GM12878 (cell line): ENCODE measurements at regions not wholly inside any gene's neighbourhood (a gene's known extent, or its start where the extent isn't known, plus 50 kb on each side); places are given as distances from the start of the nearest gene placed in this dataset.
A peak's percentile ranks its signal among the peaks of the same experiment; 100 is the strongest.

Experiments
- ATAC-seq: fragments of 200-7000 bp; cut with Tn5 transposase; 3 replicates; pipeline ENCODE4 v1.9.1; 2020; ENCODE audit warnings: mild to moderate bottlenecking, moderate library complexity
- BruUV-seq: library from RNA; stranded (reverse); fragments of 400-500 nt; replicated peaks from 2 replicates; lab custom pipeline; 2021; lab: Mats Ljungman, UMichigan
- CTCF ChIA-PET: fragments of 300-600 bp; sonication (Branson Sonifier 250); formaldehyde crosslinking; extraction: SDS; loops from one replicate; lab custom pipeline; 2021; ENCODE audit warnings: inconsistent platforms; lab: Yijun Ruan, JAX
- POLR2A ChIA-PET: fragments of 350-600 bp; formaldehyde crosslinking; extraction: SDS; loops from one replicate; lab custom pipeline; 2021; ENCODE audit warnings: inconsistent platforms; lab: Charles Lee
- RAD21 ChIA-PET: fragments of 300-600 bp; sonication (Branson Sonifier 250); formaldehyde crosslinking; loops from one replicate; lab custom pipeline; 2023; ENCODE audit warnings: antibody characterized with exemption; ENCODE audit not compliant: unreplicated experiment; lab: Charles Lee
- SMC1A ChIA-PET: fragments of 300-600 bp; sonication (Branson Sonifier 250); formaldehyde crosslinking; loops from one replicate; lab custom pipeline; 2023; ENCODE audit not compliant: unreplicated experiment, uncharacterized antibody; lab: Charles Lee
- DNase-seq: peaks from one replicate; pipeline ENCODE4 v3.0.0-alpha.2; 2011; ENCODE audit warnings: low read depth, low spot score
- FAIRE-seq: peaks from 3 replicates; lab custom pipeline; 2011; peaks lifted over from hg19 to GRCh38; lab: Jason Lieb, UNC
- H2AFZ ChIP-seq: 2 replicates; pipeline ENCODE4 v1.6.0; 2011; ENCODE audit warnings: low read depth, low read length, control low read depth; ENCODE audit not compliant: control insufficient read depth
- H3K27ac ChIP-seq: 2 replicates; pipeline ENCODE4 v1.5.1; 2011; ENCODE audit warnings: control low read depth; ENCODE audit not compliant: control insufficient read depth, insufficient read depth
- H3K27me3 ChIP-seq, 2 experiments: replicated peaks in 1 of 2; 2 replicates each; pipeline versions ENCODE4 v1.6.0 to v1.6.1; 2011; ENCODE audit warnings: low read length in 1 of 2; ENCODE audit not compliant: control insufficient read depth in 2 of 2, insufficient read depth in 2 of 2
- H3K36me3 ChIP-seq, 2 experiments: 2 replicates each; pipeline ENCODE4 v1.5.1; 2011; ENCODE audit warnings: low read length in 1 of 2; ENCODE audit not compliant: control insufficient read depth in 2 of 2, insufficient read depth in 2 of 2
- H3K4me1 ChIP-seq: 2 replicates; pipeline ENCODE4 v1.6.1; 2011; ENCODE audit warnings: mild to moderate bottlenecking, low read length, moderate library complexity, mixed read lengths; ENCODE audit not compliant: control insufficient read depth, insufficient read depth
- H3K4me2 ChIP-seq: 2 replicates; pipeline ENCODE4 v1.6.0; 2011; ENCODE audit warnings: control low read depth; ENCODE audit not compliant: control insufficient read depth, insufficient read depth
- H3K4me3 ChIP-seq: fragments of 200-600 bp; sonication (generic); 2 replicates; pipeline ENCODE4 v1.5.1; 2016
- H3K79me2 ChIP-seq: 2 replicates; pipeline ENCODE4 v1.6.0; 2011; ENCODE audit warnings: low read length; ENCODE audit not compliant: control insufficient read depth, insufficient read depth
- H3K9ac ChIP-seq: 2 replicates; pipeline ENCODE4 v1.8.0; 2011; ENCODE audit warnings: low read length, control low read depth, mixed read lengths; ENCODE audit not compliant: control insufficient read depth, insufficient read depth
- H3K9me3 ChIP-seq: replicated peaks from 3 replicates; pipeline ENCODE4 v1.5.1; 2011; ENCODE audit warnings: mild to moderate bottlenecking, low read length; ENCODE audit not compliant: control insufficient read depth, insufficient read depth
- H4K20me1 ChIP-seq: 2 replicates; pipeline ENCODE4 v1.6.0; 2011; ENCODE audit not compliant: control insufficient read depth, insufficient read depth
- BHLHE40 ChIP-seq, 2 experiments: fragments of 450-650 bp in 1 of 2; IDR thresholded peaks; 2 replicates each; pipeline ENCODE4 v1.6.1; 2011 to 2017; ENCODE audit warnings: low read depth in 2 of 2, borderline replicate concordance in 1 of 2, improper control_type of control experiment in 1 of 2, low read length in 1 of 2, mild to moderate bottlenecking in 1 of 2
- ETV6 ChIP-seq, 2 experiments: fragments of 450-650 bp in 1 of 2; IDR thresholded peaks in 1 of 2; conservative IDR thresholded peaks in 1 of 2; 2 replicates each; pipeline ENCODE4 v1.6.1; 2014; ENCODE audit warnings: antibody characterized with exemption in 1 of 2, borderline replicate concordance in 1 of 2, low read depth in 1 of 2, mild to moderate bottlenecking in 1 of 2, moderate library complexity in 1 of 2
- EZH2 ChIP-seq: IDR thresholded peaks from 2 replicates; pipeline ENCODE4 v1.6.1; 2012; ENCODE audit warnings: low read depth, mild to moderate bottlenecking, control low read depth, inconsistent platforms, low read length, borderline replicate concordance; ENCODE audit not compliant: control insufficient read depth
- GATAD2B ChIP-seq: fragments of 450-650 bp; conservative IDR thresholded peaks from 2 replicates; pipeline ENCODE4 v1.6.1; 2017; ENCODE audit warnings: low read depth, mild to moderate bottlenecking, moderate library complexity
- JUNB ChIP-seq: IDR thresholded peaks from 2 replicates; pipeline ENCODE4 v1.6.1; 2016; ENCODE audit warnings: antibody characterized with exemption, mild to moderate bottlenecking
- SMAD5 ChIP-seq: IDR thresholded peaks from 2 replicates; pipeline ENCODE4 v1.6.1; 2016; ENCODE audit warnings: antibody characterized with exemption, low read depth
- SPI1 ChIP-seq: IDR thresholded peaks from 2 replicates; pipeline ENCODE4 v1.6.1; 2011; ENCODE audit warnings: low read depth, mild to moderate bottlenecking, low read length, moderate library complexity, borderline replicate concordance; ENCODE audit not compliant: insufficient read depth
- SUZ12 ChIP-seq: fragments of 200-600 bp; sonication (generic); IDR thresholded peaks from one replicate; pipeline ENCODE4 v1.6.1; 2018; ENCODE audit warnings: antibody characterized with exemption, mild to moderate bottlenecking; ENCODE audit not compliant: unreplicated experiment
- WGBS: methylation state at CpG from one replicate; pipeline ENCODE4 v1.1.6; 2016; ENCODE audit warnings: low lambda C conversion rate; ENCODE audit not compliant: insufficient replicate concordance, insufficient coverage; ENCODE audit errors: missing lambda C conversion rate; 5-methylcytosine and 5-hydroxymethylcytosine counted together
- in situ Hi-C: fragments of 300-500 bp; cut with MboI; formaldehyde crosslinking; loops from 9 replicates; pipeline ENCODE4 v1.14.3; 2018; ENCODE audit warnings: mixed read lengths
- intact Hi-C: fragments of 100-400 bp; cut with micrococcal nuclease; formaldehyde crosslinking; loops from one replicate; pipeline ENCODE4 v1.14.2; 2022; ENCODE audit not compliant: unreplicated experiment
- TF ChIP-seq, protein P1 (sequence below): IDR thresholded peaks from 2 replicates; pipeline ENCODE4 v1.6.1; 2012; ENCODE audit warnings: low read length, inconsistent platforms
- TF ChIP-seq, protein P2 (sequence below): fragments of 450-650 bp; IDR thresholded peaks from 2 replicates; pipeline ENCODE4 v1.6.1; 2017; ENCODE audit warnings: antibody characterized with exemption, mild to moderate bottlenecking, moderate library complexity

DNA sequence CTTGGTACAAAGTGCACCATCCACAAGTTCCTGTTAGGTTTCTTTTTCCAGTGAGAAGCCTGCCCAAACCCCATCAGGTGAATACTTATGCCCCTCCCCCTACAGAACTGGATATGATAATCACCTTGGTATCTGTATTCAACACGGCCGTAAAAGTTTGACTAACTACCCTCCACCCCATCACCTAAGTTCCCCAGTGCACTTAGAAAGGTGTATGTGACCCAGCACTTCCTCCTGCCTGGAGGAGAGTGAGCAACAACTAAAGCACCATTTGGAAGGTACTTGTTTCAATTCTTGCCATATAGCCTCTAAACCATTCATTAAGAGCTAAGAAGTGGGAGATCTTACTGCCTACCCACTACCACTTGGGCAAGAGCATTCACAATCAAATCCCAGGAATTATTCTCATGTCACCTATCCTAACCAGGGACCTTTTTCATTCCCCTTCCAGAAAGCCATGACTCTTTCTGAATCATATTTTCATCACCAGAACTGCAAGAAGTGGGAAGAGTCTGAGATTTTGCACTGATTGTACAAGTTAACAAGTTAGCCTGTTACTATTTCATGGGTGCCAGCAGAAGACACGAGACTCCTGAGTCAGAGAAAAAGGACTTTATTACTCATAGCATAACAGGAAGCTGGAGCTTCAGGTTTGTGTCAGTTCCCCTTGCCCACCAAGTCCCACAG is 53.5 kb upstream of the NDUFV2 start:
- DNase-seq (no peak), FAIRE-seq (peak; percentile 41), ATAC-seq (peak; percentile 60)
- in situ Hi-C loops: no loop called here
- CTCF ChIA-PET: interaction anchor here (0.9 to 2.0 kb wide), 3 partner anchors 12 to 24 kb away, joined by 3 to 4 read pairs (median 4); no protein-coding TSS in a partner anchor
- RAD21 ChIA-PET: interaction anchor here (1.5 kb wide), 1 partner anchor 9 kb away, joined by 3 read pairs; no protein-coding TSS in a partner anchor
- H3K36me3 ChIP-seq: no peaks in the 10 kb centered on the region
- peak in 1 of 2 experiments; percentile 33; a peak in 1 of 4 replicates for TF ChIP-seq BHLHE40 (IDR thresholded peaks at IDR 0.05; ENCODE audit: borderline replicate concordance in 1 of 2, low read depth in 2 of 2, low read length in 1 of 2)
- TF ChIP-seq JUNB: peak; percentile 30
- peak; percentile 28; the same call in 1 of the 2 replicates for TF ChIP-seq SPI1
- TF ChIP-seq ETV6 (conservative IDR thresholded peaks at IDR 0.05 in 1 of 2, IDR thresholded peaks at IDR 0.05 in 1 of 2; ENCODE audit: borderline replicate concordance in 1 of 2, low read depth in 1 of 2): peak in 1 of 2 experiments; percentile 34; a peak in 1 of 4 replicates
- no peak for TF ChIP-seq SUZ12
- 0% methylated on average over 3 of the region's 3 CpGs for WGBS
- BruUV-seq: no TSS peak
- no peaks in the 10 kb centered on the region for H3K27me3 ChIP-seq
- SMC1A ChIA-PET: interaction anchor here (0.7 to 1.5 kb wide), 5 partner anchors 9 to 504 kb away, joined by 3 read pairs; no protein-coding TSS in a partner anchor
- no peaks in the 10 kb centered on the region for H4K20me1 ChIP-seq
- no peaks in the 10 kb centered on the region for H3K4me1 ChIP-seq
- H2AFZ ChIP-seq: no peak overlapping the region
- POLR2A ChIA-PET: no interaction called here
- H3K9ac ChIP-seq: no peak overlapping the region
- H3K27ac ChIP-seq: no peak overlapping the region
- H3K4me3 ChIP-seq: no peak overlapping the region
- intact Hi-C loops: no loop called here
- no peak overlapping the region for H3K4me2 ChIP-seq
- peaks cover 12% of the 10 kb centered on the region; the same call in 2 of the 3 replicates for H3K9me3 ChIP-seq
- no peaks in the 10 kb centered on the region for H3K79me2 ChIP-seq

DNA sequence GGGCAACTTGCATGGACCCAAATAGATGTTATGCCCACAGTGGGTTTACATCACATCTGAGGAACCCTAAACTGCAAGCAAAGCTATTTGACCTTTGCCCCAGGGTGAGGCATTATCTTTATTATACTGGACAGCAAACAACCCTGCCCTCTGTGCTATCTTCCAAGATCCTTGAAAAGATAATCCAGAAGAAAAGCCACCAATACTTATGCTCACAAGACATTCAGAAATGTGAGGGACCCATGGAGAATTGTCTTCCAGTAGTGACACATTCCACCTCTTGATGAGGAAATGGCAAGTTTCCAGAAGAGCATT is 53.0 kb upstream of the NDUFV2 start:
- Histone ChIP-seq H3K4me1 (no peaks in the 10 kb centered on the region), H3K4me3 (no peak overlapping the region), H3K27ac (no peak overlapping the region), H2AFZ (no peak overlapping the region), H3K36me3 (no peaks in the 10 kb centered on the region), H3K9ac (no peak overlapping the region), H4K20me1 (no peaks in the 10 kb centered on the region), H3K4me2 (no peak overlapping the region), H3K79me2 (no peaks in the 10 kb centered on the region), H3K27me3 (no peaks in the 10 kb centered on the region), H3K9me3 (peaks cover 12% of the 10 kb centered on the region; the same call in 2 of the 3 replicates)
- intact Hi-C loops: no loop called here
- FAIRE-seq: no peak
- CTCF ChIA-PET: interaction anchor here (0.9 to 1.4 kb wide), 2 partner anchors 15 to 24 kb away, joined by 3 to 4 read pairs; no protein-coding TSS in a partner anchor
- no peak for DNase-seq
- in situ Hi-C loops: no loop called here
- RAD21 ChIA-PET: interaction anchor here (1.5 kb wide), 1 partner anchor 8 kb away, joined by 3 read pairs; no protein-coding TSS in a partner anchor
- BruUV-seq: no TSS peak
- SMC1A ChIA-PET: interaction anchor here (0.7 to 1.5 kb wide), 2 partner anchors 9 to 11 kb away, joined by 3 read pairs; no protein-coding TSS in a partner anchor
- POLR2A ChIA-PET: no interaction called here
- no peak for ATAC-seq
- TF ChIP-seq, protein P1, sequence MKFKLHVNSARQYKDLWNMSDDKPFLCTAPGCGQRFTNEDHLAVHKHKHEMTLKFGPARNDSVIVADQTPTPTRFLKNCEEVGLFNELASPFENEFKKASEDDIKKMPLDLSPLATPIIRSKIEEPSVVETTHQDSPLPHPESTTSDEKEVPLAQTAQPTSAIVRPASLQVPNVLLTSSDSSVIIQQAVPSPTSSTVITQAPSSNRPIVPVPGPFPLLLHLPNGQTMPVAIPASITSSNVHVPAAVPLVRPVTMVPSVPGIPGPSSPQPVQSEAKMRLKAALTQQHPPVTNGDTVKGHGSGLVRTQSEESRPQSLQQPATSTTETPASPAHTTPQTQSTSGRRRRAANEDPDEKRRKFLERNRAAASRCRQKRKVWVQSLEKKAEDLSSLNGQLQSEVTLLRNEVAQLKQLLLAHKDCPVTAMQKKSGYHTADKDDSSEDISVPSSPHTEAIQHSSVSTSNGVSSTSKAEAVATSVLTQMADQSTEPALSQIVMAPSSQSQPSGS: no peak
- no peak for TF ChIP-seq EZH2
- no peak for TF ChIP-seq SUZ12
- TF ChIP-seq GATAD2B: no peak
- TF ChIP-seq SMAD5: no peak
- TF ChIP-seq, protein P2, sequence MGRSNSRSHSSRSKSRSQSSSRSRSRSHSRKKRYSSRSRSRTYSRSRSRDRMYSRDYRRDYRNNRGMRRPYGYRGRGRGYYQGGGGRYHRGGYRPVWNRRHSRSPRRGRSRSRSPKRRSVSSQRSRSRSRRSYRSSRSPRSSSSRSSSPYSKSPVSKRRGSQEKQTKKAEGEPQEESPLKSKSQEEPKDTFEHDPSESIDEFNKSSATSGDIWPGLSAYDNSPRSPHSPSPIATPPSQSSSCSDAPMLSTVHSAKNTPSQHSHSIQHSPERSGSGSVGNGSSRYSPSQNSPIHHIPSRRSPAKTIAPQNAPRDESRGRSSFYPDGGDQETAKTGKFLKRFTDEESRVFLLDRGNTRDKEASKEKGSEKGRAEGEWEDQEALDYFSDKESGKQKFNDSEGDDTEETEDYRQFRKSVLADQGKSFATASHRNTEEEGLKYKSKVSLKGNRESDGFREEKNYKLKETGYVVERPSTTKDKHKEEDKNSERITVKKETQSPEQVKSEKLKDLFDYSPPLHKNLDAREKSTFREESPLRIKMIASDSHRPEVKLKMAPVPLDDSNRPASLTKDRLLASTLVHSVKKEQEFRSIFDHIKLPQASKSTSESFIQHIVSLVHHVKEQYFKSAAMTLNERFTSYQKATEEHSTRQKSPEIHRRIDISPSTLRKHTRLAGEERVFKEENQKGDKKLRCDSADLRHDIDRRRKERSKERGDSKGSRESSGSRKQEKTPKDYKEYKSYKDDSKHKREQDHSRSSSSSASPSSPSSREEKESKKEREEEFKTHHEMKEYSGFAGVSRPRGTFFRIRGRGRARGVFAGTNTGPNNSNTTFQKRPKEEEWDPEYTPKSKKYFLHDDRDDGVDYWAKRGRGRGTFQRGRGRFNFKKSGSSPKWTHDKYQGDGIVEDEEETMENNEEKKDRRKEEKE: no peak
- TF ChIP-seq ETV6 (conservative IDR thresholded peaks at IDR 0.05 in 1 of 2, IDR thresholded peaks at IDR 0.05 in 1 of 2; ENCODE audit: borderline replicate concordance in 1 of 2, low read depth in 1 of 2): no peak
